CD4-positive, alpha-beta T cell treated with Interferon alpha-2 for 1 hour (primary cell): ENCODE measurements at regions not wholly inside any gene's neighbourhood (a gene's known extent, or its start where the extent isn't known, plus 50 kb on each side); places are given as distances from the start of the nearest gene placed in this dataset.
A peak's percentile ranks its signal among the peaks of the same experiment; 100 is the strongest.
"Not testable (repeated sequence)": the region's sequence is repeated elsewhere in the genome, so short reads cannot be mapped to it uniquely, and the experiment has no call there.

Experiments
- DNase-seq, 2 donors: peaks; one replicate each; pipeline ENCODE4 v3.0.0-alpha.2; 2020 to 2022

DNA sequence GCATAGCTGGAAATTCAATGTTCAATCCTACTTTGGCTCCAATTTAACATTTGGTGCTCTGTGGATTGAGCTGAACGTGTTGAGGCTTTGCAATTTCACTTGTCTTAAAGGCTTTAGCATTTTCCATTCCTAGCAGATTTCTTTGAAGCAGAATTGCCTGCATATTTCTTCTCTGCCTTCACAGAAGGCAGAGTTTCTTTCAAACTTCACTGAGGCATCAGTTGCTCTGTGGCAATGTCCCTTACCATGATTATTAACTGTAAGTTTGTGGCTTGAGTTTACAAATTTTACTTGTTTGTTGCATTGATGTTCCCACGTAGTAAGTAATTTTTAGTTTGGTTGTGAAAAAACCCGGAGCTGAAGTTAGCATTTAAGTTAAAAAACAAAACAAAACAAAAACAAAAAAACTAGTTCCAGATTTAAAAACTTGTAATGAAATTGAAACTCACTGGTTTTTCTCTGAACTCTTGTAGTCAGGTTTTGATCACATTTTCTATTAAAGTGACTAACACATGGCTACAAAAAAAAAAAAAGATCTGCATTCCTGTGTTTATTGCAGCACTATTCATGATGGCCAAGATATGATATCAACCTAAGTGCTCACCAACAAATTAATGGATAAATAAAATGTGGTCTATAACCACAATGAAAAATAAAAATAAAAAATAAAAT is 55.2 kb upstream of the UXS1 start:
- not testable (repeated sequence) for DNase-seq

- DNase-seq: peak in 1 of 2 donors; percentile 22
These were observed 54.5 kb upstream of the UXS1 start for GRCh38 chr2:106248548-106249151.
